ENCODE measurements at regions not wholly inside any gene's neighbourhood (a gene's known extent, or its start where the extent isn't known, plus 50 kb on each side); places are given as distances from the start of the nearest gene placed in this dataset.
A peak's percentile ranks its signal among the peaks of the same experiment; 100 is the strongest.
"Not testable (repeated sequence)": the region's sequence is repeated elsewhere in the genome, so short reads cannot be mapped to it uniquely, and the experiment has no call there.

DNA sequence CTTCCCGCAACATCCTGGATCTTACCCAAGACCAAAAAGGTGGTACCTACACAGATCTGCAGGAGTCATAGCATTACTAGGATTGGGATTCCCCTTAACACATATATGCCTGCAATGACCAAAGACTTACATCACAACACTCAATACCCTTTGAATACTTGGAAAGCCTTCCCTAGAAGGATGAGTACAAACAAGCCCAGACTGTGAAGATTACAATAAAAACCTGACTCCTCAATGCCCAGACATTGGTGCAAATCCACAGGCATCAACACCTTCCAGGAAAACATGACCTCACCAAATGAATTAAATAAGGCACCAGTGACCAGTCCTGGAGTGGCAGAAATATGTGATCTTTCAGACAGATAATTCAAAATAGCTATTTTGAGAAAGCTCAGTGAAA lies 326.8 kb downstream of the TBL1XR1 start:
- ATAC-seq (no peak), DNase-seq (no peak)

- DNase-seq (no peak), ATAC-seq (no peak)
These were observed 329.3 kb downstream of the TBL1XR1 start for GRCh38 chr3:176867681-176868663.

- DNase-seq (no peak), ATAC-seq (no peak)
These were observed 336.1 kb downstream of the TBL1XR1 start for GRCh38 chr3:176861137-176861536.

GRCh38 chr3:176856721-176857120 lies 340.6 kb downstream of the TBL1XR1 start:
- no peak for ATAC-seq

DNA sequence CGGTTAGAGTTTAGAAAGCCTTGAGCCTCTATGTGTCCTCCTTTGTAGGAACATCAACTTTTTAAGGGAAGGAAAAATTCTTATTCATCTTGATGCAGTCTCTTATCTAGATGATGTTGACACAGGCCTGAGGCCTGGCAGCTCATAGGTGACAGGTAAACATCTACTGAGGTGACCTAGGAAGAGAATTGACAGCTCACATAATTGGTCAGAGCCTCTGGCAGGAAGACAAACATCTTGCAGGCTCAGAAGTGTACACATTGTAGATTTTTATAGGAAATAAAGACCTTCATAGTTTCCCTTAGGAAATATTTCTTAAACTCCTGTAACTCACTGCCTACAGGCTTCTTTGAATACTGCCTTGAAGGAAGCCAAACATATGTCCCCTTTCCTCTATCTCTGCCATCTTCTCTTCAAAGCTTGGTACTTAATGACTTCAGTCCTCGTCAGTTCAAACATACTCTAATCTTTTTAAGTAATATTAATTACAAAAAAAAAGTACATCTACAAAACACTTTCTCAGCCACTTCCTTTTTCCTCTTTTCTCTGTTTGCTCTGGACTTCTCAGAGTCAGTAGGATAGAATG lies 341.3 kb downstream of the TBL1XR1 start:
- no peak for ATAC-seq
- no peak for DNase-seq

More at GRCh38 chr3:176856721-176857120, 340.6 kb downstream of the TBL1XR1 start:
- DNase-seq = no peak

DNA sequence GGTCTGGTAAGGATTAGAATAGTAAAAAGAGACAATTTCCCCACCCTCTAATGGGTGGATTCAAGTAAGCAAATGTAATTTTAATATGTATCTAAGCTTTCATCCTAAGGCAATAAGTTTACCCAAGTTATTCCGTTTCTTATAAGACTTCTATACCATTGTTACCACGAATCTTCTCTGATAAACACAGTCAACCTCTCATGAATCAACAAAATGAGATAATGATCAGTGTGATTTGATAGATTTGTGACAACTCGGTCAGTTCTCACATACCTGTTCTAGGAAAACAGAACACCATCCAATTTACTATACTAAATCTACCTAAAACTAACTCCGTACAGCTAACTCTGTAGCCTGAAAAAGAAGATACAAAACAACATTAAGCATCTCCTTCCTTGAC lies 342.1 kb downstream of the TBL1XR1 start:
- DNase-seq (no peak), ATAC-seq (no peak)

DNA sequence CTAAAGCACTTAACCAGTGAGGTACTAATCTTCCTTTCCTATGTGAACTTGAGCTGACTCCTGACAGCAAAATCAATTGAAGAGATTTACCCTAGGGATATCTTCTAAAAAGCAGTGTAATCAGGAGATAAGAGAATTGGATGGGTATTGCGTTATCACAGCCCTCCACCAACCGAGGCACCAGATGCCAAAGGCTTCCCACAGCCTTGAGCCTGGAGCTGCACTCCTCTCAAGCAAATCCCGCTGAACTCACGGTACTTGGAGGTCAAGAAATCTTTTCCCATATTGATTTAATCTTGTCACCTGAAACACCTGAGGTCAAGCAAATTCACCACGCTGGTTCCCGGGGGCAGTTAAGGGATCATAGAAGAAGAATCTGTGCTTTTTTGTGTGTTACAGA lies 346.8 kb downstream of the TBL1XR1 start:
- no peak for DNase-seq
- ATAC-seq = no peak

- DNase-seq = no peak
- ATAC-seq = peak; percentile 71
These were observed 348.7 kb downstream of the TBL1XR1 start for GRCh38 chr3:176848431-176849214.

DNA sequence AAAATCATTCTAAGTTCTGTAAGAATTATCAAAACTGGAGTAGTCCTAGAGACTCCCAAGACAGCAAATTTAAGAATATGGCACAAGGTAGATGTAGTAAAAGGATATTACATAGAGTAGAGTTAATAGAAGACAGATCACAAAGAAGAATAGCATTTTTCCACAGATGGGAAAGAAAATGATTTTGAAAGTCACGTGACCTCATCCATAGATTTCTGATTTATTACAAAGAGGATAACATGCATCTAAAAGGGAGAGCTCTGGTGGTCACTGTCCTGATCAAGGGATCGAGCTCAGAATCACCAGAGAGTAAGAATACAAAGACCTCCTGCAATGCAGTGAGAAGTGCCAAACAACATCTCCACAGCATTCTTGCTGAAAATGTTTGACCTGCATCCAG lies 354.4 kb downstream of the TBL1XR1 start:
- DNase-seq (no peak), ATAC-seq (no peak)

GRCh38 chr3:176840641-176841286 lies 356.5 kb downstream of the TBL1XR1 start:
- ATAC-seq (no peak), DNase-seq (no peak)

DNA sequence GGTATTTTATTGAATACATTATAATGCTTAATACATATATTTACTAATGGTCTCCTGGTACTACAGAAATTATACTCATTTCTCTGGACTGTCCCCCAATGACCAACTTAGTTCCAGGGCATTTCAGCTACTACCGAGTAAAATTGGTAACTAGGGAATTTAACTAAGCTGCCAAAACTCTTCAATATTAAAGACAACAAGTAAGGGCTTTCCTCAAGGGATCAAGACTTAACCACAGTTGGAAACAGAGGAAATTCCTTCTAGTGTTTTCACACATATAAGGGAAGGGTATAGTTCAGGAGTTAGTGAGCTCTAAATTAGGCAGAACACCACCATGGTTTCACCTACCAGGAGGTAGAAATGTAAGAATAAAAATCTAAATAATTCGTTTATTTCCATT lies 357.4 kb downstream of the TBL1XR1 start:
- ATAC-seq = no peak
- no peak for DNase-seq

GRCh38 chr3:176839466-176839865 lies 357.8 kb downstream of the TBL1XR1 start:
- no peak for ATAC-seq

DNA sequence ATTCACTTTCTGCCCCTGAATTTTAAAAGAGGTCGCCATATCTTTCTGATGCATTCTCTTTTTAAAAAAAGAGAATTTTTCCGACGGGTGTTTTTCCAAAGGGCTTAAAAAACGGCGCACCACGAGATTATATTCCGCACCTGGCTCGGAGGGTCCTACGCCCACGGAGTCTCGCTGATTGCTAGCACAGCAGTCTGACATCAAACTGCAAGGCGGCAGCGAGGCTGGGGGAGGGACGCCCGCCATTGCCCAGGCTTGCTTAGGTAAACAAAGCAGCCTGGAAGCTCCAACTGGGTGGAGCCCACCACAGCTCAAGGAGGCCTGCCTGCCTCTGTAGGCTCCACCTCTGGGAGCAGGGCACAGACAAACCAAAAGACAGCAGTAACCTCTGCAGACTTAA lies 370.0 kb downstream of the TBL1XR1 start:
- not testable (repeated sequence) for ATAC-seq, DNase-seq

More at GRCh38 chr3:176839466-176839865, 357.8 kb downstream of the TBL1XR1 start:
- no peak for DNase-seq

GRCh38 chr3:176824811-176825210 lies 372.5 kb downstream of the TBL1XR1 start:
- ATAC-seq (no peak), DNase-seq (no peak)

DNA sequence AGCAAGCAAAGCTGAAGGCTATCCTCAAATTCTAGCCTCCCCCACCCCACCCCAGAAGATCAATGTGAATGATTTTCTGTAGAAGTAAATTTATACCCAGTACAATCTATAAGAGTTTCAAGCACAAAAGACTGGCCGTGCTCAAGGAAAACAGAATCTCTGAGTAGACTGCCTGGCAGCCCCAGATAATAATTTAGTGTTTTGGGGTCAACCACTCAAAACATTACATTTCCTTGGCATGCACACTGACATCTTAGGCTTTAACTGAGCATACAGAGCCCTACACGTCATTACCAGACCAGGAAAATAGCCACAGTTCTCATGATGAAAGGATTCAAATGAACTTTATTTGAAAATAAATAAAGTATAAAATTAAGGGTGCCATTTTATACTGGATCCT lies 376.5 kb downstream of the TBL1XR1 start:
- ATAC-seq = no peak

DNA sequence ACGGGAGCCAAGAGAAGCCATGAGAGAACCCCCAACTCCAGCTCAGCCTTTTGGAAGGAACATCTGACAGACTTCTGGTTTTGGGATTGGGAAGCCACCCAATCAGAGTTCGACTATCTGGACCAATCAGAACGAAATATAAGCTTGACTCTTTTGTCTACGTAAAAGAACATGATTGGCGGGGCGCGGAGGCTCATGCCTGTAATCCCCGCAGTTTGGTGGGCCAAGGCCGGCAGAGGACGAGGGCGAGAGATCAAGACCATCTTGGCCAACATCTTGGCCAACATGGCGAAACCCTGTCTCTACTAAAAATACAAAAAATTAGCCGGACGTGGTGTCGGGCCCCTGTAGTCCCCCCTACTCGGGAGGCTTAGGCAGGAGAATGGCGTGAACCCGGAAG lies 380.3 kb downstream of the TBL1XR1 start:
- no peak for ATAC-seq
- no peak for DNase-seq

More for the DNA sequence above, 376.5 kb downstream of the TBL1XR1 start:
- DNase-seq = no peak

GRCh38 chr3:176814285-176814684 lies 383.0 kb downstream of the TBL1XR1 start:
- peak; percentile 30 for DNase-seq

DNA sequence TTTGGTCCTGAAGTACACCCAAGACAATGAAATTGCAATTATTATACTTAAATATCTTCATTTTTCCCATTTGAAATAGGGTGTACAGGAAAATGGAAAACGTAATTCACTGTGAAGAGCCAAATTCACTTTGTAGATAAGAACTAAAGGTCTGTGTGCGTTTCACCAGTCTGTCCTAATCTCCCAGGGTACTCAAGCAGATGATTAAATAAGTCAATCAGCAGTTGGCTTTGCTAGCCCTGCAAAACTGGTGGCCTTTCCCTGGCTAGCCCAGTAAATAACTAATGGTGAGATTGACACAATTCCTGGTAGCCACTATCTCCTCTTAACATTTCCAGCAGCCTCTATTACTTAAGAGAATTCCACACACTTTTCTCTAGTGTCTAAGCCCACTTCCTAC lies 389.3 kb downstream of the TBL1XR1 start:
- ATAC-seq (no peak), DNase-seq (no peak)

More at GRCh38 chr3:176814285-176814684, 383.0 kb downstream of the TBL1XR1 start:
- ATAC-seq = peak; percentile 61

GRCh38 chr3:176799675-176800074 lies 397.6 kb downstream of the TBL1XR1 start:
- ATAC-seq (no peak), DNase-seq (no peak)

GRCh38 chr3:176798680-176799079 lies 398.6 kb downstream of the TBL1XR1 start:
- no peak for ATAC-seq
- no peak for DNase-seq

GRCh38 chr3:176796371-176796770 lies 400.9 kb downstream of the TBL1XR1 start:
- no peak for ATAC-seq
- no peak for DNase-seq

DNA sequence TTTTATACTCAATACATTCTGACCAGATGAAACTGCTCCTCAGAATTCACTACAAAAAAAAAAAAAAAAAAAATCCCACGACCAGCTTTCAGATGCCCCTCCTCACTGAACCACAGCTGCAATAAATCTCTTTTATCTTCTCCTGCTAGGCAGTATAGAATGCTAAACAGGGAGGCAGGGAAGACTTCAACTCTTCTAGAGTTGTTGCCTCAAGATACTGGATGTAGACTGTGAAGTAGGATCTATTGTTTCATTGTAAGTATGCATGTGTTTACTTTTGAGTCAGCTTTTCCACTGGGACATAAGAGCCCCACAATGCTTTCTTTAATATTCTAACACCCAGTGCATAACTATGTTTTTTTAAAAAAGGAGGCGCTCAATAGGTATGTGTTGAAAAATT lies 401.4 kb downstream of the TBL1XR1 start:
- ATAC-seq (no peak), DNase-seq (no peak)
